ENCODE measurements at regions not wholly inside any gene's neighbourhood (a gene's known extent, or its start where the extent isn't known, plus 50 kb on each side); places are given as distances from the start of the nearest gene placed in this dataset.

- no peak overlapping the region for H2BK5ac ChIP-seq (ENCODE audit: low read depth, low read length, poor library complexity, severe bottlenecking)
Observed at GRCh38 chr21:19713313-19713712, 1284.9 kb upstream of the NCAM2 start.

GRCh38 chr21:19724081-19724480 lies 1274.1 kb upstream of the NCAM2 start:
- Histone ChIP-seq H3K9me3 (ENCODE audit: control insufficient read depth, low read length) (peaks cover 8% of the 10 kb centered on the region), H3K4ac (ENCODE audit: low read depth in 1 of 2, low read length in 2 of 2) (no peak overlapping the region), H3K4me2 (ENCODE audit: low read length, poor library complexity, severe bottlenecking) (no peak overlapping the region), H3K4me3 (ENCODE audit: insufficient read depth in 1 of 2, low read depth in 1 of 2, low read length in 2 of 2) (no peak overlapping the region), H3K9ac (ENCODE audit: low read length) (no peak overlapping the region), H3K23ac (ENCODE audit: low read length in 2 of 2) (no peak overlapping the region), H2BK15ac (ENCODE audit: low read depth, poor library complexity, severe bottlenecking) (no peak overlapping the region), H2AK5ac (ENCODE audit: low read length, severe bottlenecking) (no peak overlapping the region), H4K91ac (ENCODE audit: low read length) (no peak overlapping the region), H4K8ac (ENCODE audit: low read length) (no peak overlapping the region), H3K14ac (ENCODE audit: low read length in 2 of 2) (no peak overlapping the region), H3K36me3 (ENCODE audit: control insufficient read depth in 1 of 2, insufficient read depth in 2 of 2, low read depth in 1 of 2, low read length in 2 of 2) (no peaks in the 10 kb centered on the region), H2BK5ac (ENCODE audit: low read depth, low read length, poor library complexity, severe bottlenecking) (no peak overlapping the region), H3K4me1 (ENCODE audit: control insufficient read depth, insufficient read depth, low read depth, low read length) (no peaks in the 10 kb centered on the region), H3K27me3 (ENCODE audit: control insufficient read depth in 1 of 2, insufficient read depth in 1 of 2, low read length in 2 of 2) (no peaks in the 10 kb centered on the region), H2BK120ac (ENCODE audit: low read depth, low read length) (no peak overlapping the region), H3K18ac (ENCODE audit: low read depth in 1 of 2, low read length in 2 of 2) (no peak overlapping the region), H3K79me1 (replicated peaks; ENCODE audit: low read length, poor library complexity, severe bottlenecking) (no peaks in the 10 kb centered on the region), H3K27ac (ENCODE audit: low read length, poor library complexity, severe bottlenecking) (no peak overlapping the region), H2AFZ (ENCODE audit: low read depth, low read length) (no peak overlapping the region), H2BK12ac (ENCODE audit: low read length in 2 of 2) (no peak overlapping the region)
- no peak for DNase-seq
- WGBS, result 80% methylated on average over 1 of the region's 1 CpG

More at GRCh38 chr21:19713313-19713712, 1284.9 kb upstream of the NCAM2 start:
- no peak overlapping the region for H2BK12ac ChIP-seq (ENCODE audit: low read length in 2 of 2)
- no peak overlapping the region for H2BK15ac ChIP-seq (ENCODE audit: low read depth, poor library complexity, severe bottlenecking)
- no peak overlapping the region for H4K8ac ChIP-seq (ENCODE audit: low read length)
- H3K23ac ChIP-seq (ENCODE audit: low read length in 2 of 2), result no peak overlapping the region
- H2AFZ ChIP-seq (ENCODE audit: low read depth, low read length), result no peak overlapping the region
- no peak overlapping the region for H2AK5ac ChIP-seq (ENCODE audit: low read length, severe bottlenecking)
- H3K18ac ChIP-seq (ENCODE audit: low read depth in 1 of 2, low read length in 2 of 2), result no peak overlapping the region
- H3K27ac ChIP-seq (ENCODE audit: low read length, poor library complexity, severe bottlenecking), result no peak overlapping the region
- no peak overlapping the region for H4K91ac ChIP-seq (ENCODE audit: low read length)
- H3K79me1 ChIP-seq (replicated peaks; ENCODE audit: low read length, poor library complexity, severe bottlenecking), result no peaks in the 10 kb centered on the region
- H3K9ac ChIP-seq (ENCODE audit: low read length), result no peak overlapping the region
- H3K4me1 ChIP-seq (ENCODE audit: control insufficient read depth, insufficient read depth, low read depth, low read length), result no peaks in the 10 kb centered on the region
- H3K4me3 ChIP-seq (ENCODE audit: insufficient read depth in 1 of 2, low read depth in 1 of 2, low read length in 2 of 2), result no peak overlapping the region
- H3K4ac ChIP-seq (ENCODE audit: low read depth in 1 of 2, low read length in 2 of 2), result no peak overlapping the region
- H2BK120ac ChIP-seq (ENCODE audit: low read depth, low read length), result no peak overlapping the region
- no peaks in the 10 kb centered on the region for H3K36me3 ChIP-seq (ENCODE audit: control insufficient read depth in 1 of 2, insufficient read depth in 2 of 2, low read depth in 1 of 2, low read length in 2 of 2)
- no peak overlapping the region for H3K4me2 ChIP-seq (ENCODE audit: low read length, poor library complexity, severe bottlenecking)
- H3K9me3 ChIP-seq (ENCODE audit: control insufficient read depth, low read length), result peaks cover 6% of the 10 kb centered on the region
- no peak for DNase-seq
- H3K27me3 ChIP-seq (ENCODE audit: control insufficient read depth in 1 of 2, insufficient read depth in 1 of 2, low read length in 2 of 2), result no peaks in the 10 kb centered on the region
- no peak overlapping the region for H3K14ac ChIP-seq (ENCODE audit: low read length in 2 of 2)

GRCh38 chr21:19731251-19731650 lies 1267.0 kb upstream of the NCAM2 start:
- no peak for DNase-seq
- no CpG with 5 or more reads among the region's 2 CpGs for WGBS

GRCh38 chr21:19759836-19760235 lies 1238.4 kb upstream of the NCAM2 start:
- no peak overlapping the region for H3K9ac ChIP-seq (ENCODE audit: low read length)
- WGBS, result 97% methylated on average over 7 of the region's 19 CpGs
- DNase-seq, result no peak
- H3K23ac ChIP-seq (ENCODE audit: low read length in 2 of 2), result no peak overlapping the region
- no peak overlapping the region for H3K4me2 ChIP-seq (ENCODE audit: low read length, poor library complexity, severe bottlenecking)
- no peak overlapping the region for H3K4me3 ChIP-seq (ENCODE audit: insufficient read depth in 1 of 2, low read depth in 1 of 2, low read length in 2 of 2)
- H3K36me3 ChIP-seq (ENCODE audit: control insufficient read depth in 1 of 2, insufficient read depth in 2 of 2, low read depth in 1 of 2, low read length in 2 of 2), result no peaks in the 10 kb centered on the region
- no peak overlapping the region for H2BK120ac ChIP-seq (ENCODE audit: low read depth, low read length)
- no peaks in the 10 kb centered on the region for H3K4me1 ChIP-seq (ENCODE audit: control insufficient read depth, insufficient read depth, low read depth, low read length)
- no peak overlapping the region for H2AFZ ChIP-seq (ENCODE audit: low read depth, low read length)
- no peak overlapping the region for H4K91ac ChIP-seq (ENCODE audit: low read length)
- no peak overlapping the region for H2BK12ac ChIP-seq (ENCODE audit: low read length in 2 of 2)
- no peaks in the 10 kb centered on the region for H3K79me1 ChIP-seq (replicated peaks; ENCODE audit: low read length, poor library complexity, severe bottlenecking)
- H2BK5ac ChIP-seq (ENCODE audit: low read depth, low read length, poor library complexity, severe bottlenecking), result no peak overlapping the region
- H3K27ac ChIP-seq (ENCODE audit: low read length, poor library complexity, severe bottlenecking), result no peak overlapping the region
- no peak overlapping the region for H2AK5ac ChIP-seq (ENCODE audit: low read length, severe bottlenecking)
- H4K8ac ChIP-seq (ENCODE audit: low read length), result no peak overlapping the region
- H2BK15ac ChIP-seq (ENCODE audit: low read depth, poor library complexity, severe bottlenecking), result no peak overlapping the region
- no peak overlapping the region for H3K4ac ChIP-seq (ENCODE audit: low read depth in 1 of 2, low read length in 2 of 2)
- H3K18ac ChIP-seq (ENCODE audit: low read depth in 1 of 2, low read length in 2 of 2), result no peak overlapping the region
- H3K14ac ChIP-seq (ENCODE audit: low read length in 2 of 2), result no peak overlapping the region
- peaks cover 4% of the 10 kb centered on the region for H3K9me3 ChIP-seq (ENCODE audit: control insufficient read depth, low read length)
- no peaks in the 10 kb centered on the region for H3K27me3 ChIP-seq (ENCODE audit: control insufficient read depth in 1 of 2, insufficient read depth in 1 of 2, low read length in 2 of 2)

More at GRCh38 chr21:19731251-19731650, 1267.0 kb upstream of the NCAM2 start:
- H3K36me3 ChIP-seq (ENCODE audit: control insufficient read depth in 1 of 2, insufficient read depth in 2 of 2, low read depth in 1 of 2, low read length in 2 of 2), result no peaks in the 10 kb centered on the region
- no peak overlapping the region for H4K8ac ChIP-seq (ENCODE audit: low read length)
- H4K91ac ChIP-seq (ENCODE audit: low read length), result no peak overlapping the region
- H3K27ac ChIP-seq (ENCODE audit: low read length, poor library complexity, severe bottlenecking), result no peak overlapping the region
- no peak overlapping the region for H2BK120ac ChIP-seq (ENCODE audit: low read depth, low read length)
- no peak overlapping the region for H3K23ac ChIP-seq (ENCODE audit: low read length in 2 of 2)
- no peak overlapping the region for H3K9ac ChIP-seq (ENCODE audit: low read length)
- no peak overlapping the region for H2BK5ac ChIP-seq (ENCODE audit: low read depth, low read length, poor library complexity, severe bottlenecking)
- H3K14ac ChIP-seq (ENCODE audit: low read length in 2 of 2), result no peak overlapping the region
- H2AK5ac ChIP-seq (ENCODE audit: low read length, severe bottlenecking), result no peak overlapping the region
- H3K79me1 ChIP-seq (replicated peaks; ENCODE audit: low read length, poor library complexity, severe bottlenecking), result no peaks in the 10 kb centered on the region
- H3K4me2 ChIP-seq (ENCODE audit: low read length, poor library complexity, severe bottlenecking), result no peak overlapping the region
- no peak overlapping the region for H2BK12ac ChIP-seq (ENCODE audit: low read length in 2 of 2)
- H3K9me3 ChIP-seq (ENCODE audit: control insufficient read depth, low read length), result peaks cover 4% of the 10 kb centered on the region
- H3K27me3 ChIP-seq (ENCODE audit: control insufficient read depth in 1 of 2, insufficient read depth in 1 of 2, low read length in 2 of 2), result no peaks in the 10 kb centered on the region
- H3K18ac ChIP-seq (ENCODE audit: low read depth in 1 of 2, low read length in 2 of 2), result no peak overlapping the region
- no peak overlapping the region for H3K4ac ChIP-seq (ENCODE audit: low read depth in 1 of 2, low read length in 2 of 2)
- no peaks in the 10 kb centered on the region for H3K4me1 ChIP-seq (ENCODE audit: control insufficient read depth, insufficient read depth, low read depth, low read length)
- no peak overlapping the region for H2BK15ac ChIP-seq (ENCODE audit: low read depth, poor library complexity, severe bottlenecking)
- H2AFZ ChIP-seq (ENCODE audit: low read depth, low read length), result no peak overlapping the region
- H3K4me3 ChIP-seq (ENCODE audit: insufficient read depth in 1 of 2, low read depth in 1 of 2, low read length in 2 of 2), result no peak overlapping the region

Measured in mesenchymal stem cell (in vitro differentiated cells and primary cell).